ENCODE measurements at regions not wholly inside any gene's neighbourhood (a gene's known extent, or its start where the extent isn't known, plus 50 kb on each side); places are given as distances from the start of the nearest gene placed in this dataset.

DNA sequence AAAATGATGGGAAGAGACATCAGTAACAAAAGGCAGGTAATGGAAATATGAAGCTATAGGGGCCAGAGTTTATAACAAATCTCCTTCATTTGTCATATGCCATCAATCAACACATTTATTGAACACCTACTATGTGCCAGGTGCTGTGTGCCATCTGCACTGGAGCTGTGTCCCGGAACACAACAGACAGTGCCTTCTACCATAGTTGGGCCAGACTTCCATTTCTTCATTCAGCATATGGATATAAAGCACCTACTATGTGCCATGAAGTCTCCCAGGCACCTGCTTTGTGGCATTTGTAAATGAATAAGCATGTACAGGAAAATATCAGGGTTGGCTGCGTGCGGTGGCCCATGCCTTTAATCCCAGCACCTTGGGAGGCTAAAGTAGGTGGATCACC is 112.5 kb upstream of the ERCC6L2 start:
- TF ChIP-seq, protein P1, sequence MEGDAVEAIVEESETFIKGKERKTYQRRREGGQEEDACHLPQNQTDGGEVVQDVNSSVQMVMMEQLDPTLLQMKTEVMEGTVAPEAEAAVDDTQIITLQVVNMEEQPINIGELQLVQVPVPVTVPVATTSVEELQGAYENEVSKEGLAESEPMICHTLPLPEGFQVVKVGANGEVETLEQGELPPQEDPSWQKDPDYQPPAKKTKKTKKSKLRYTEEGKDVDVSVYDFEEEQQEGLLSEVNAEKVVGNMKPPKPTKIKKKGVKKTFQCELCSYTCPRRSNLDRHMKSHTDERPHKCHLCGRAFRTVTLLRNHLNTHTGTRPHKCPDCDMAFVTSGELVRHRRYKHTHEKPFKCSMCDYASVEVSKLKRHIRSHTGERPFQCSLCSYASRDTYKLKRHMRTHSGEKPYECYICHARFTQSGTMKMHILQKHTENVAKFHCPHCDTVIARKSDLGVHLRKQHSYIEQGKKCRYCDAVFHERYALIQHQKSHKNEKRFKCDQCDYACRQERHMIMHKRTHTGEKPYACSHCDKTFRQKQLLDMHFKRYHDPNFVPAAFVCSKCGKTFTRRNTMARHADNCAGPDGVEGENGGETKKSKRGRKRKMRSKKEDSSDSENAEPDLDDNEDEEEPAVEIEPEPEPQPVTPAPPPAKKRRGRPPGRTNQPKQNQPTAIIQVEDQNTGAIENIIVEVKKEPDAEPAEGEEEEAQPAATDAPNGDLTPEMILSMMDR (conservative IDR thresholded peaks at IDR 0.05; ENCODE audit: low read depth, low read length): no peak
- TF ChIP-seq EZH2 (IDR thresholded peaks at IDR 0.05; ENCODE audit: low read length, unreplicated experiment) (no peak), EZH2phosphoT487 (IDR thresholded peaks at IDR 0.05; ENCODE audit: borderline replicate concordance, low read length) (no peak)

All from PC-3 (cell line).